M059J (cell line): ENCODE measurements at regions not wholly inside any gene's neighbourhood (a gene's known extent, or its start where the extent isn't known, plus 50 kb on each side); places are given as distances from the start of the nearest gene placed in this dataset.

Experiments
- DNase-seq: peaks from one replicate; pipeline ENCODE4 v3.0.0-alpha.2; 2012; ENCODE audit warnings: low read depth

GRCh38 chr11:92317721-92318120 is 93.1 kb downstream of the FAT3 start:
- DNase-seq, result no peak

- peak; percentile 84 for DNase-seq
Measured at GRCh38 chr11:92322225-92322624, 97.6 kb downstream of the FAT3 start.

- DNase-seq, result no peak
Measured at GRCh38 chr11:92324890-92325289, 100.3 kb downstream of the FAT3 start.

- DNase-seq, result no peak
Measured at GRCh38 chr11:92325416-92325815, 100.8 kb downstream of the FAT3 start.

- no peak for DNase-seq
Measured at GRCh38 chr11:92329137-92329536, 104.5 kb downstream of the FAT3 start.

GRCh38 chr11:92329646-92330045 is 105.0 kb downstream of the FAT3 start:
- peak; percentile 78 for DNase-seq

GRCh38 chr11:92330114-92330513 is 105.5 kb downstream of the FAT3 start:
- DNase-seq, result no peak

- peak; percentile 47 for DNase-seq
Measured at GRCh38 chr11:92332986-92333385, 108.4 kb downstream of the FAT3 start.

GRCh38 chr11:92340839-92341238 is 116.2 kb downstream of the FAT3 start:
- DNase-seq, result peak; percentile 35

- no peak for DNase-seq
Measured at GRCh38 chr11:92342034-92342720, 117.6 kb downstream of the FAT3 start.

GRCh38 chr11:92342886-92343285 is 118.3 kb downstream of the FAT3 start:
- no peak for DNase-seq

- no peak for DNase-seq
Measured at GRCh38 chr11:92346220-92346619, 121.6 kb downstream of the FAT3 start.

- DNase-seq, result no peak
Measured at GRCh38 chr11:92347454-92347853, 122.8 kb downstream of the FAT3 start.

GRCh38 chr11:92349486-92350156 is 125.0 kb downstream of the FAT3 start:
- DNase-seq, result no peak

- peak; percentile 38 for DNase-seq
Measured at GRCh38 chr11:92357344-92357743, 132.7 kb downstream of the FAT3 start.

- DNase-seq, result no peak
Measured at GRCh38 chr11:92357841-92358240, 133.2 kb downstream of the FAT3 start.

GRCh38 chr11:92361551-92361950 is 136.9 kb downstream of the FAT3 start:
- DNase-seq, result no peak

- no peak for DNase-seq
Measured at GRCh38 chr11:92362989-92363388, 138.4 kb downstream of the FAT3 start.

GRCh38 chr11:92364177-92364576 is 139.6 kb downstream of the FAT3 start:
- DNase-seq, result no peak

- DNase-seq, result peak; percentile 63
Measured at GRCh38 chr11:92376146-92376599, 151.6 kb downstream of the FAT3 start.

- no peak for DNase-seq
Measured at GRCh38 chr11:92376680-92377079, 152.1 kb downstream of the FAT3 start.

- DNase-seq, result peak; percentile 84
Measured at GRCh38 chr11:92380882-92381281, 156.3 kb downstream of the FAT3 start.

GRCh38 chr11:92382311-92382710 is 157.7 kb downstream of the FAT3 start:
- no peak for DNase-seq
